ENCODE measurements at regions not wholly inside any gene's neighbourhood (a gene's known extent, or its start where the extent isn't known, plus 50 kb on each side); places are given as distances from the start of the nearest gene placed in this dataset.

GRCh38 chrX:38937400-38937799 lies 136.1 kb downstream of the MID1IP1 start:
- TF ChIP-seq EP300 (IDR thresholded peaks at IDR 0.05), result no peak
- TF ChIP-seq, protein P1, sequence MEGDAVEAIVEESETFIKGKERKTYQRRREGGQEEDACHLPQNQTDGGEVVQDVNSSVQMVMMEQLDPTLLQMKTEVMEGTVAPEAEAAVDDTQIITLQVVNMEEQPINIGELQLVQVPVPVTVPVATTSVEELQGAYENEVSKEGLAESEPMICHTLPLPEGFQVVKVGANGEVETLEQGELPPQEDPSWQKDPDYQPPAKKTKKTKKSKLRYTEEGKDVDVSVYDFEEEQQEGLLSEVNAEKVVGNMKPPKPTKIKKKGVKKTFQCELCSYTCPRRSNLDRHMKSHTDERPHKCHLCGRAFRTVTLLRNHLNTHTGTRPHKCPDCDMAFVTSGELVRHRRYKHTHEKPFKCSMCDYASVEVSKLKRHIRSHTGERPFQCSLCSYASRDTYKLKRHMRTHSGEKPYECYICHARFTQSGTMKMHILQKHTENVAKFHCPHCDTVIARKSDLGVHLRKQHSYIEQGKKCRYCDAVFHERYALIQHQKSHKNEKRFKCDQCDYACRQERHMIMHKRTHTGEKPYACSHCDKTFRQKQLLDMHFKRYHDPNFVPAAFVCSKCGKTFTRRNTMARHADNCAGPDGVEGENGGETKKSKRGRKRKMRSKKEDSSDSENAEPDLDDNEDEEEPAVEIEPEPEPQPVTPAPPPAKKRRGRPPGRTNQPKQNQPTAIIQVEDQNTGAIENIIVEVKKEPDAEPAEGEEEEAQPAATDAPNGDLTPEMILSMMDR (IDR thresholded peaks at IDR 0.05), result no peak
- TF ChIP-seq POLR2A (IDR thresholded peaks at IDR 0.05), result no peak
